H9 (cell line): ENCODE measurements at regions not wholly inside any gene's neighbourhood (a gene's known extent, or its start where the extent isn't known, plus 50 kb on each side); places are given as distances from the start of the nearest gene placed in this dataset.

Source experiments
- DNase-seq: peaks from one replicate; pipeline ENCODE4 v3.0.0-alpha.2; 2017
- H2AFZ ChIP-seq: one replicate; pipeline ENCODE4 v1.6.1; 2013; ENCODE audit warnings: mild to moderate bottlenecking, low read length, control low read depth, moderate library complexity
- H2AK5ac ChIP-seq: 2 replicates; pipeline ENCODE4 v1.6.1; 2013; ENCODE audit warnings: low read length, control low read depth, mixed read lengths; ENCODE audit not compliant: insufficient read length
- H2BK120ac ChIP-seq: one replicate; pipeline ENCODE4 v1.6.1; 2013; ENCODE audit warnings: low read depth, mild to moderate bottlenecking, low read length, control low read depth, inconsistent platforms; ENCODE audit not compliant: poor library complexity, severe bottlenecking
- H2BK12ac ChIP-seq: 2 replicates; pipeline ENCODE4 v1.6.1; 2013; ENCODE audit warnings: low read length, control low read depth, mixed read lengths, low read depth; ENCODE audit not compliant: insufficient read length
- H2BK15ac ChIP-seq: 2 replicates; pipeline ENCODE4 v1.6.1; 2013; ENCODE audit warnings: low read depth, low read length, control low read depth
- H2BK20ac ChIP-seq: one replicate; pipeline ENCODE4 v1.6.1; 2013; ENCODE audit warnings: low read depth, mild to moderate bottlenecking, low read length, control low read depth, inconsistent platforms; ENCODE audit not compliant: poor library complexity, severe bottlenecking
- H2BK5ac ChIP-seq: 2 replicates; pipeline ENCODE4 v1.6.1; 2013; ENCODE audit warnings: low read length, control low read depth, mixed read lengths; ENCODE audit not compliant: insufficient read length
- H3K14ac ChIP-seq: 2 replicates; pipeline ENCODE4 v1.6.1; 2013; ENCODE audit warnings: low read length, control low read depth; ENCODE audit not compliant: insufficient read depth
- H3K18ac ChIP-seq: 2 replicates; pipeline ENCODE4 v1.6.1; 2013; ENCODE audit warnings: low read depth, mild to moderate bottlenecking, mixed read lengths, low read length, control low read depth; ENCODE audit not compliant: insufficient read length
- H3K23ac ChIP-seq: 2 replicates; pipeline ENCODE4 v1.6.1; 2013; ENCODE audit warnings: low read length, control low read depth, mixed read lengths, low read depth; ENCODE audit not compliant: insufficient read length
- H3K23me2 ChIP-seq: 2 replicates; pipeline ENCODE4 v1.6.1; 2013; ENCODE audit warnings: low read depth, mild to moderate bottlenecking, mixed read lengths, low read length, control low read depth; ENCODE audit not compliant: insufficient read length, poor library complexity, severe bottlenecking
- H3K27ac ChIP-seq: 2 replicates; pipeline ENCODE4 v1.5.1; 2013; ENCODE audit warnings: low read length, control low read depth, mixed read lengths, low read depth; ENCODE audit not compliant: insufficient read length
- H3K27me3 ChIP-seq: 2 replicates; pipeline ENCODE4 v1.6.1; 2013; ENCODE audit warnings: low read length, control low read depth, inconsistent platforms; ENCODE audit not compliant: insufficient read depth
- H3K4ac ChIP-seq: 2 replicates; pipeline ENCODE4 v1.6.1; 2013; ENCODE audit warnings: low read depth, mild to moderate bottlenecking, control low read depth, inconsistent platforms, low read length, moderate library complexity
- H3K4me1 ChIP-seq: 2 replicates; pipeline ENCODE4 v1.6.1; 2013; ENCODE audit warnings: low read length, control low read depth, inconsistent platforms; ENCODE audit not compliant: insufficient read depth
- H3K4me2 ChIP-seq: 2 replicates; pipeline ENCODE4 v1.6.1; 2013; ENCODE audit warnings: low read length, control low read depth, mixed read lengths; ENCODE audit not compliant: insufficient read length, insufficient read depth
- H3K56ac ChIP-seq: 2 replicates; pipeline ENCODE4 v1.6.1; 2013; ENCODE audit warnings: low read depth, mild to moderate bottlenecking, mixed read lengths, low read length, control low read depth; ENCODE audit not compliant: insufficient read length
- H3K79me1 ChIP-seq: 2 replicates; pipeline ENCODE4 v1.6.1; 2013; ENCODE audit warnings: low read depth, mild to moderate bottlenecking, moderate library complexity, low read length, control low read depth, inconsistent platforms; ENCODE audit not compliant: insufficient read depth, poor library complexity, severe bottlenecking
- H3K79me2 ChIP-seq: 2 replicates; pipeline ENCODE4 v1.6.1; 2013; ENCODE audit warnings: low read length, control low read depth, inconsistent platforms; ENCODE audit not compliant: insufficient read depth
- H3K9ac ChIP-seq: 2 replicates; pipeline ENCODE4 v1.6.1; 2013; ENCODE audit warnings: low read length, control low read depth, mixed read lengths; ENCODE audit not compliant: insufficient read length; ENCODE audit errors: extremely low read depth
- H3K9me3 ChIP-seq: one replicate; pipeline ENCODE4 v1.6.1; 2013; ENCODE audit warnings: low read depth, low read length, inconsistent platforms; ENCODE audit not compliant: control insufficient read depth
- H3T11ph ChIP-seq: one replicate; pipeline ENCODE4 v1.6.1; 2013; ENCODE audit warnings: mild to moderate bottlenecking, low read length, control low read depth, inconsistent platforms
- H4K20me1 ChIP-seq: one replicate; pipeline ENCODE4 v1.6.1; 2013; ENCODE audit not compliant: control insufficient read depth, insufficient read length, insufficient read depth
- H4K5ac ChIP-seq: 2 replicates; pipeline ENCODE4 v1.6.1; 2013; ENCODE audit warnings: low read depth, mild to moderate bottlenecking, mixed read lengths, low read length, control low read depth; ENCODE audit not compliant: insufficient read length
- H4K8ac ChIP-seq: replicated peaks from 2 replicates; pipeline ENCODE4 v1.6.1; 2013; ENCODE audit warnings: low read length, control low read depth, mixed read lengths, low read depth; ENCODE audit not compliant: insufficient read length
- H4K91ac ChIP-seq: 2 replicates; pipeline ENCODE4 v1.6.1; 2013; ENCODE audit warnings: low read depth, mild to moderate bottlenecking, moderate library complexity, mixed read lengths, low read length, control low read depth; ENCODE audit not compliant: insufficient read length
- H3K27ac Mint-ChIP-seq, 3 experiments: 2 replicates in 2 of 3; 3 replicates in 1 of 3; pipeline ENCODE4 v1.8.0; 2020 to 2021; ENCODE audit warnings: mixed read lengths in 3 of 3, mild to moderate bottlenecking in 1 of 3, moderate library complexity in 1 of 3
- H3K27me3 Mint-ChIP-seq: 2 replicates; pipeline ENCODE4 v1.8.0; 2021; ENCODE audit warnings: low read depth, mild to moderate bottlenecking, moderate library complexity, mixed read lengths
- H3K36me3 Mint-ChIP-seq, 3 experiments: 2 replicates in 2 of 3; 3 replicates in 1 of 3; pipeline ENCODE4 v1.8.0; 2020 to 2021; ENCODE audit warnings: low read depth in 3 of 3, mixed read lengths in 3 of 3; ENCODE audit not compliant: insufficient read depth in 1 of 3
- H3K4me1 Mint-ChIP-seq, 2 experiments: 2 replicates each; pipeline ENCODE4 v1.8.0; 2020; ENCODE audit warnings: mixed read lengths in 2 of 2
- H3K4me3 Mint-ChIP-seq, 2 experiments: 2 replicates in 1 of 2; 3 replicates in 1 of 2; pipeline ENCODE4 v1.8.0; 2020 to 2021; ENCODE audit warnings: mild to moderate bottlenecking in 2 of 2, mixed read lengths in 2 of 2, moderate library complexity in 1 of 2
- H3K9me3 Mint-ChIP-seq, 2 experiments: 2 replicates in 1 of 2; 3 replicates in 1 of 2; pipeline ENCODE4 v1.8.0; 2020; ENCODE audit warnings: mild to moderate bottlenecking in 2 of 2, mixed read lengths in 2 of 2, moderate library complexity in 1 of 2
- CTCF ChIP-seq: fragments of 200-600 bp; sonication (generic); conservative IDR thresholded peaks from 3 replicates; pipeline ENCODE4 v1.8.0; 2021; ENCODE audit warnings: antibody characterized with exemption, mild to moderate bottlenecking
- WGBS: extraction: QIAGEN DNeasy Blood & Tissue Kit; methylation state at CpG from one replicate; pipeline ENCODE4 v1.1.7; 2013; ENCODE audit warnings: missing lambda C conversion rate, low lambda C conversion rate, mixed read lengths; ENCODE audit not compliant: insufficient read length; ENCODE audit errors: extremely low coverage; 5-methylcytosine and 5-hydroxymethylcytosine counted together

GRCh38 chr4:123615901-123616300 lies 219.3 kb downstream of the SPRY1 start:
- WGBS: no CpG with 5 or more reads among the region's 2 CpGs
- H3K27ac Mint-ChIP-seq: no peak overlapping the region
- no peaks in the 10 kb centered on the region for H3K9me3 ChIP-seq

More at GRCh38 chr4:123615901-123616300, 219.3 kb downstream of the SPRY1 start:
- no peaks in the 10 kb centered on the region for H3K9me3 Mint-ChIP-seq
- TF ChIP-seq CTCF: no peak
- H4K8ac ChIP-seq: no peak overlapping the region
- no peaks in the 10 kb centered on the region for H4K20me1 ChIP-seq
- no peaks in the 10 kb centered on the region; the same call in 1 of the 2 replicates for H3K27me3 Mint-ChIP-seq
- no peak overlapping the region for H3K56ac ChIP-seq
- no peak overlapping the region for H3K23ac ChIP-seq
- no peak overlapping the region for H2AFZ ChIP-seq
- no peak overlapping the region for H4K91ac ChIP-seq
- no peak overlapping the region for H4K5ac ChIP-seq
- H3K27me3 ChIP-seq: no peaks in the 10 kb centered on the region
- no peak overlapping the region for H2BK20ac ChIP-seq
- no peak overlapping the region for H3K4me3 Mint-ChIP-seq
- no peaks in the 10 kb centered on the region for H3K4me1 ChIP-seq
- no peak overlapping the region for H3K4ac ChIP-seq
- no peak overlapping the region for H2BK5ac ChIP-seq
- DNase-seq: no peak
- no peak overlapping the region for H3K4me2 ChIP-seq
- no peak overlapping the region for H3T11ph ChIP-seq
- H3K79me2 ChIP-seq: no peaks in the 10 kb centered on the region
- H3K18ac ChIP-seq: no peak overlapping the region
- H2BK15ac ChIP-seq: no peak overlapping the region
- no peak overlapping the region for H3K27ac ChIP-seq
- no peak overlapping the region for H3K9ac ChIP-seq
- no peak overlapping the region for H2AK5ac ChIP-seq
- H2BK120ac ChIP-seq: no peak overlapping the region
- H3K79me1 ChIP-seq: no peaks in the 10 kb centered on the region
- no peaks in the 10 kb centered on the region for H3K36me3 Mint-ChIP-seq
- peaks cover 22 to 27% of the 10 kb centered on the region in 2 experiments for H3K4me1 Mint-ChIP-seq
- H2BK12ac ChIP-seq: no peak overlapping the region
- H3K14ac ChIP-seq: no peak overlapping the region
- H3K23me2 ChIP-seq: no peaks in the 10 kb centered on the region
